GM12874 (cell line): ENCODE measurements at regions not wholly inside any gene's neighbourhood (a gene's known extent, or its start where the extent isn't known, plus 50 kb on each side); places are given as distances from the start of the nearest gene placed in this dataset.

Experiments used
- CTCF ChIP-seq: IDR thresholded peaks from 2 replicates; pipeline ENCODE4 v1.5.1; 2011; ENCODE audit warnings: low read depth, mild to moderate bottlenecking, control low read depth, low read length, moderate library complexity; ENCODE audit not compliant: insufficient read depth

GRCh38 chrX:8971116-8971515, 62.8 kb downstream of the FAM9B start:
- no peak for TF ChIP-seq CTCF

GRCh38 chrX:8969378-8969777, 64.5 kb downstream of the FAM9B start:
- no peak for TF ChIP-seq CTCF

GRCh38 chrX:8967461-8967860, 66.5 kb downstream of the FAM9B start:
- TF ChIP-seq CTCF, result no peak

- TF ChIP-seq CTCF, result no peak
These were observed 72.9 kb downstream of the FAM9B start for GRCh38 chrX:8960957-8961468.

- no peak for TF ChIP-seq CTCF
These were observed 78.4 kb downstream of the FAM9B start for GRCh38 chrX:8955511-8955910.

GRCh38 chrX:8946563-8946962, 87.4 kb downstream of the FAM9B start:
- TF ChIP-seq CTCF, result no peak

GRCh38 chrX:8939322-8939721, 94.6 kb downstream of the FAM9B start:
- TF ChIP-seq CTCF, result no peak

GRCh38 chrX:8927701-8928100, 106.2 kb downstream of the FAM9B start:
- no peak for TF ChIP-seq CTCF
